ENCODE measurements at regions not wholly inside any gene's neighbourhood (a gene's known extent, or its start where the extent isn't known, plus 50 kb on each side); places are given as distances from the start of the nearest gene placed in this dataset.
"Not testable (repeated sequence)": the region's sequence is repeated elsewhere in the genome, so short reads cannot be mapped to it uniquely, and the experiment has no call there.

DNA sequence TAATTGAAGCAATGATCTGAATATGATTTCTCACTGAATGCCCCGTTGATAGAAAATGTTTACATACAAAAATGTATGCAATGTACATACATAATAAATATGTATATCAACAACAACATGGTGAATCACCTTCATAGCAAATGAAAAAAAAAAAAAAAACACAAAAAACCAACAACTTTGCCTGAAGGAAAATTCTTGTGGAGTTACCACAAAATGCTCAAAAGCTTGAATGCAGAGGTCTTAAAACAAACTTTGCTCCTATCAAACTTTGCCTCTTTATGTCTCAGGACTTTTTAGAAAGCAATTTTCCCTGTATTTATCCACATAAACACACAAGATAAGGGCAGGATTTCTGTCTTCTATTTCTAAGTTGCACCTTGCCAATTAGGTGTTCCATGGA lies 92.9 kb upstream of the SIX2 start:
- H3K18ac ChIP-seq (ENCODE audit: low read depth in 1 of 2, low read length in 2 of 2), result no peak overlapping the region
- no peak overlapping the region for H3K27ac ChIP-seq (ENCODE audit: low read length, poor library complexity, severe bottlenecking)
- no peak overlapping the region for H3K4ac ChIP-seq (ENCODE audit: low read depth in 1 of 2, low read length in 2 of 2)
- no peaks in the 10 kb centered on the region for H3K27me3 ChIP-seq (ENCODE audit: control insufficient read depth in 1 of 2, insufficient read depth in 1 of 2, low read length in 2 of 2)
- H2BK12ac ChIP-seq (ENCODE audit: low read length in 2 of 2), result no peak overlapping the region
- H3K14ac ChIP-seq (ENCODE audit: low read length in 2 of 2), result no peak overlapping the region
- H3K23ac ChIP-seq (ENCODE audit: low read length in 2 of 2), result no peak overlapping the region
- no peak overlapping the region for H3K4me3 ChIP-seq (ENCODE audit: insufficient read depth in 1 of 2, low read depth in 1 of 2, low read length in 2 of 2)
- H3K4me2 ChIP-seq (ENCODE audit: low read length, poor library complexity, severe bottlenecking), result no peak overlapping the region
- H2BK5ac ChIP-seq (ENCODE audit: low read depth, low read length, poor library complexity, severe bottlenecking), result no peak overlapping the region
- DNase-seq, result no peak
- H3K79me1 ChIP-seq (replicated peaks; ENCODE audit: low read length, poor library complexity, severe bottlenecking), result no peaks in the 10 kb centered on the region
- H2AFZ ChIP-seq (ENCODE audit: low read depth, low read length), result no peak overlapping the region
- H2BK15ac ChIP-seq (ENCODE audit: low read depth, poor library complexity, severe bottlenecking), result no peak overlapping the region
- no peak overlapping the region for H2AK5ac ChIP-seq (ENCODE audit: low read length, severe bottlenecking)
- H4K91ac ChIP-seq (ENCODE audit: low read length), result no peak overlapping the region
- H3K9me3 ChIP-seq (ENCODE audit: control insufficient read depth, low read length), result no peaks in the 10 kb centered on the region
- H3K4me1 ChIP-seq (ENCODE audit: control insufficient read depth, insufficient read depth, low read depth, low read length), result no peaks in the 10 kb centered on the region
- WGBS, result no CpG with 5 or more reads among the region's 1 CpG
- H4K8ac ChIP-seq (ENCODE audit: low read length), result no peak overlapping the region
- no peaks in the 10 kb centered on the region for H3K36me3 ChIP-seq (ENCODE audit: control insufficient read depth in 1 of 2, insufficient read depth in 2 of 2, low read depth in 1 of 2, low read length in 2 of 2)
- H3K9ac ChIP-seq (ENCODE audit: low read length), result no peak overlapping the region
- H2BK120ac ChIP-seq (ENCODE audit: low read depth, low read length), result no peak overlapping the region

DNA sequence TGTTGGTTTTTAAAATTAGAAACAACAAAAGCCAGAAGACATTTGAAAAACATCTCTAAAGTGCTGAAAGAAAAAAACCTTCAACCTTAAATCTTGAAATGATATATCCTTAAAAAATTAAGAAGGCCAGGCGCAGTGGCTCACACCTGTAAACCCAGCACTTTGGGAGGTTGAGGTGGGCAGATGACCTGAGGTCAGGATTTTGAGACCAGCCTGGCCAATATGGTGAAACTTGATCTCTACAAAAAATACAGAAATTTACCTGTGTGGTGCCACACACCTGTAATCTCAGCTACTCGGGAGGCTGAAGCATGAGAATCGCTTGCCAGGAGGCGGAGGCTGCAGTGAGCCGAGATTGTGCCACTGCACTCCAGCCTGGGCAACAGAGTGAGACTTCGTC lies 87.7 kb upstream of the SIX2 start:
- no peak overlapping the region for H3K4me2 ChIP-seq (ENCODE audit: low read length, poor library complexity, severe bottlenecking)
- H2AFZ ChIP-seq (ENCODE audit: low read depth, low read length), result no peak overlapping the region
- H3K9ac ChIP-seq (ENCODE audit: low read length), result no peak overlapping the region
- H3K9me3 ChIP-seq (ENCODE audit: control insufficient read depth, low read length), result no peaks in the 10 kb centered on the region
- H3K27me3 ChIP-seq (ENCODE audit: control insufficient read depth in 1 of 2, insufficient read depth in 1 of 2, low read length in 2 of 2), result peaks cover 0 to 31% of the 10 kb centered on the region in 2 experiments
- H4K8ac ChIP-seq (ENCODE audit: low read length), result no peak overlapping the region
- H3K4ac ChIP-seq (ENCODE audit: low read depth in 1 of 2, low read length in 2 of 2), result no peak overlapping the region
- no peak overlapping the region for H3K14ac ChIP-seq (ENCODE audit: low read length in 2 of 2)
- no peak overlapping the region for H2BK5ac ChIP-seq (ENCODE audit: low read depth, low read length, poor library complexity, severe bottlenecking)
- H2BK12ac ChIP-seq (ENCODE audit: low read length in 2 of 2), result no peak overlapping the region
- H2BK120ac ChIP-seq (ENCODE audit: low read depth, low read length), result no peak overlapping the region
- H3K79me1 ChIP-seq (replicated peaks; ENCODE audit: low read length, poor library complexity, severe bottlenecking), result no peaks in the 10 kb centered on the region
- H3K27ac ChIP-seq (ENCODE audit: low read length, poor library complexity, severe bottlenecking), result no peak overlapping the region
- no peaks in the 10 kb centered on the region for H3K36me3 ChIP-seq (ENCODE audit: control insufficient read depth in 1 of 2, insufficient read depth in 2 of 2, low read depth in 1 of 2, low read length in 2 of 2)
- DNase-seq, result no peak
- H3K4me1 ChIP-seq (ENCODE audit: control insufficient read depth, insufficient read depth, low read depth, low read length), result no peaks in the 10 kb centered on the region
- no peak overlapping the region for H2AK5ac ChIP-seq (ENCODE audit: low read length, severe bottlenecking)
- no peak overlapping the region for H2BK15ac ChIP-seq (ENCODE audit: low read depth, poor library complexity, severe bottlenecking)
- no peak overlapping the region for H3K23ac ChIP-seq (ENCODE audit: low read length in 2 of 2)
- H4K91ac ChIP-seq (ENCODE audit: low read length), result no peak overlapping the region
- 94% methylated on average over 5 of the region's 6 CpGs for WGBS
- no peak overlapping the region for H3K18ac ChIP-seq (ENCODE audit: low read depth in 1 of 2, low read length in 2 of 2)
- no peak overlapping the region for H3K4me3 ChIP-seq (ENCODE audit: insufficient read depth in 1 of 2, low read depth in 1 of 2, low read length in 2 of 2)

- not testable (repeated sequence) for H2AFZ ChIP-seq (ENCODE audit: low read depth, low read length); H3K9me3 ChIP-seq (ENCODE audit: control insufficient read depth, low read length); H2AK5ac ChIP-seq (ENCODE audit: low read length, severe bottlenecking); H3K23ac ChIP-seq (ENCODE audit: low read length in 2 of 2); H3K14ac ChIP-seq (ENCODE audit: low read length in 2 of 2); H4K91ac ChIP-seq (ENCODE audit: low read length); H4K8ac ChIP-seq (ENCODE audit: low read length); H3K4me1 ChIP-seq (ENCODE audit: control insufficient read depth, insufficient read depth, low read depth, low read length); H3K4me3 ChIP-seq (ENCODE audit: insufficient read depth in 1 of 2, low read depth in 1 of 2, low read length in 2 of 2); H3K36me3 ChIP-seq (ENCODE audit: control insufficient read depth in 1 of 2, insufficient read depth in 2 of 2, low read depth in 1 of 2, low read length in 2 of 2); H3K4ac ChIP-seq (ENCODE audit: low read depth in 1 of 2, low read length in 2 of 2); H2BK12ac ChIP-seq (ENCODE audit: low read length in 2 of 2); H3K27ac ChIP-seq (ENCODE audit: low read length, poor library complexity, severe bottlenecking); H2BK120ac ChIP-seq (ENCODE audit: low read depth, low read length); H3K18ac ChIP-seq (ENCODE audit: low read depth in 1 of 2, low read length in 2 of 2); H3K9ac ChIP-seq (ENCODE audit: low read length); H3K4me2 ChIP-seq (ENCODE audit: low read length, poor library complexity, severe bottlenecking); H2BK15ac ChIP-seq (ENCODE audit: low read depth, poor library complexity, severe bottlenecking); DNase-seq; H3K79me1 ChIP-seq (replicated peaks; ENCODE audit: low read length, poor library complexity, severe bottlenecking); H2BK5ac ChIP-seq (ENCODE audit: low read depth, low read length, poor library complexity, severe bottlenecking)
- peaks cover 0 to 31% of the 10 kb centered on the region in 2 experiments for H3K27me3 ChIP-seq (ENCODE audit: control insufficient read depth in 1 of 2, insufficient read depth in 1 of 2, low read length in 2 of 2)
- 91% methylated on average over 10 of the region's 10 CpGs for WGBS
Observed at GRCh38 chr2:45096038-45096437, 86.8 kb upstream of the SIX2 start.

- WGBS, result 80% methylated on average over 5 of the region's 6 CpGs
- no peak overlapping the region for H3K27ac ChIP-seq (ENCODE audit: low read length, poor library complexity, severe bottlenecking)
- no peak overlapping the region for H2BK120ac ChIP-seq (ENCODE audit: low read depth, low read length)
Observed at GRCh38 chr2:45093663-45094062, 84.4 kb upstream of the SIX2 start.

More at GRCh38 chr2:45093663-45094062, 84.4 kb upstream of the SIX2 start:
- Histone ChIP-seq H4K91ac (ENCODE audit: low read length) (no peak overlapping the region), H2BK12ac (ENCODE audit: low read length in 2 of 2) (no peak overlapping the region), H3K27me3 (ENCODE audit: control insufficient read depth in 1 of 2, insufficient read depth in 1 of 2, low read length in 2 of 2) (peaks cover 0 to 38% of the 10 kb centered on the region in 2 experiments), H2AK5ac (ENCODE audit: low read length, severe bottlenecking) (no peak overlapping the region), H3K9ac (ENCODE audit: low read length) (no peak overlapping the region), H4K8ac (ENCODE audit: low read length) (no peak overlapping the region), H3K14ac (ENCODE audit: low read length in 2 of 2) (no peak overlapping the region), H3K79me1 (replicated peaks; ENCODE audit: low read length, poor library complexity, severe bottlenecking) (no peaks in the 10 kb centered on the region), H3K4me3 (ENCODE audit: insufficient read depth in 1 of 2, low read depth in 1 of 2, low read length in 2 of 2) (no peak overlapping the region), H3K4me2 (ENCODE audit: low read length, poor library complexity, severe bottlenecking) (no peak overlapping the region), H2AFZ (ENCODE audit: low read depth, low read length) (no peak overlapping the region), H3K9me3 (ENCODE audit: control insufficient read depth, low read length) (no peaks in the 10 kb centered on the region), H3K36me3 (ENCODE audit: control insufficient read depth in 1 of 2, insufficient read depth in 2 of 2, low read depth in 1 of 2, low read length in 2 of 2) (no peaks in the 10 kb centered on the region), H2BK5ac (ENCODE audit: low read depth, low read length, poor library complexity, severe bottlenecking) (no peak overlapping the region), H3K4me1 (ENCODE audit: control insufficient read depth, insufficient read depth, low read depth, low read length) (no peaks in the 10 kb centered on the region), H2BK15ac (ENCODE audit: low read depth, poor library complexity, severe bottlenecking) (no peak overlapping the region), H3K4ac (ENCODE audit: low read depth in 1 of 2, low read length in 2 of 2) (no peak overlapping the region), H3K23ac (ENCODE audit: low read length in 2 of 2) (no peak overlapping the region), H3K18ac (ENCODE audit: low read depth in 1 of 2, low read length in 2 of 2) (no peak overlapping the region)
- DNase-seq, result no peak
